Mammary epithelial cell (primary cell): ENCODE measurements at regions not wholly inside any gene's neighbourhood (a gene's known extent, or its start where the extent isn't known, plus 50 kb on each side); places are given as distances from the start of the nearest gene placed in this dataset.

Source experiments
- EZH2 ChIP-seq: IDR thresholded peaks from 2 replicates; pipeline ENCODE4 v1.6.1; 2012; ENCODE audit warnings: low read length, inconsistent platforms, borderline replicate concordance
- TF ChIP-seq, protein P1 (sequence below), 2 donors: IDR thresholded peaks in 1 of 2; conservative IDR thresholded peaks in 1 of 2; 2 replicates each; pipeline ENCODE4 v1.5.1; 2011 to 2012; ENCODE audit warnings: inconsistent platforms in 2 of 2, low read length in 2 of 2, mild to moderate bottlenecking in 2 of 2, control low read depth in 1 of 2, low read depth in 1 of 2; ENCODE audit not compliant: insufficient read depth in 1 of 2; ENCODE audit errors: extremely low read depth in 1 of 2

DNA sequence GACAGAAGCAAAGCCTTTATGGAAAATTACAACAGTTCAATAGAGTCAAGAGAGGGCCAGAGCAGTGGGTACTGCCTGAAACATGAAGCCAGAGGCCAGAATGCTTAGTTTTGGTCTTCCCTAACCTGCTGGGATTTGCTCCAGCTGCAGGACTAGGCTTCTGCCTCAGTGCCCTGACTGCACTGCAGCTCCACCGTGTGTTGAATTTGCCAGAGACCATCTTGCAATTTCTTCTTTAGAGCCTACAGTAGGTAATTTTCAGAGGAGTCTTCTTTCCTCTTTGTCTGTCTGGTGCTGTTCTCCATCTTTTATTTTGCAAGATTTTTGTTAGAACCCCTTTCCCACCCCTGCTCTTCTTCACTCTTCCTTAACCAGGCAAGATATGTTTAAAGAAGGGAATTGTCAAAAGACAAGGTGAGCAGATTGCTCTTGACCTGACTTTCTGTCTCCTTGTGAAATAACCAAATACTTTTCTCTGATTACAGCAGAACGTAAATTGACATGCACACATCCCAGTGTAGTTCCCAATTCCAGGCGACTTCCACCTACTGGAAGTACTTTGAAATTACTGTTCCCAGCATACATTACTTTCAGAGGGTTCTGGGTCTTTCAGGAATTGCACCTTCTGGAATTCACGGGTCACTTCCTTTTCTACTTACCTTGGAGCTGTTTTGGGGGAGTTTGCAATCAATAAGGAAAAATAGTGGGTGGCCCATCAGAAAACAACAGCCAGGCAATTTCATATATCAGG, 161.2 kb downstream of the MINAR1 start:
- TF ChIP-seq, protein P1, sequence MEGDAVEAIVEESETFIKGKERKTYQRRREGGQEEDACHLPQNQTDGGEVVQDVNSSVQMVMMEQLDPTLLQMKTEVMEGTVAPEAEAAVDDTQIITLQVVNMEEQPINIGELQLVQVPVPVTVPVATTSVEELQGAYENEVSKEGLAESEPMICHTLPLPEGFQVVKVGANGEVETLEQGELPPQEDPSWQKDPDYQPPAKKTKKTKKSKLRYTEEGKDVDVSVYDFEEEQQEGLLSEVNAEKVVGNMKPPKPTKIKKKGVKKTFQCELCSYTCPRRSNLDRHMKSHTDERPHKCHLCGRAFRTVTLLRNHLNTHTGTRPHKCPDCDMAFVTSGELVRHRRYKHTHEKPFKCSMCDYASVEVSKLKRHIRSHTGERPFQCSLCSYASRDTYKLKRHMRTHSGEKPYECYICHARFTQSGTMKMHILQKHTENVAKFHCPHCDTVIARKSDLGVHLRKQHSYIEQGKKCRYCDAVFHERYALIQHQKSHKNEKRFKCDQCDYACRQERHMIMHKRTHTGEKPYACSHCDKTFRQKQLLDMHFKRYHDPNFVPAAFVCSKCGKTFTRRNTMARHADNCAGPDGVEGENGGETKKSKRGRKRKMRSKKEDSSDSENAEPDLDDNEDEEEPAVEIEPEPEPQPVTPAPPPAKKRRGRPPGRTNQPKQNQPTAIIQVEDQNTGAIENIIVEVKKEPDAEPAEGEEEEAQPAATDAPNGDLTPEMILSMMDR (conservative IDR thresholded peaks at IDR 0.05 in 1 of 2, IDR thresholded peaks at IDR 0.05 in 1 of 2; ENCODE audit: extremely low read depth in 1 of 2, insufficient read depth in 1 of 2, low read depth in 1 of 2, low read length in 2 of 2): peak in 1 of 2 donors; percentile 47
- TF ChIP-seq EZH2: no peak
